B cell (primary cell): ENCODE measurements at regions not wholly inside any gene's neighbourhood (a gene's known extent, or its start where the extent isn't known, plus 50 kb on each side); places are given as distances from the start of the nearest gene placed in this dataset.

Experiments used
- CTCF ChIP-seq: fragments of 200-600 bp; IDR thresholded peaks from one replicate; pipeline ENCODE4 v1.8.0; 2022; ENCODE audit warnings: antibody characterized with exemption, mild to moderate bottlenecking
- EZH2 ChIP-seq: IDR thresholded peaks from 2 replicates; pipeline ENCODE4 v1.6.1; 2012; ENCODE audit warnings: borderline replicate concordance, low read depth, mild to moderate bottlenecking, moderate library complexity, low read length; ENCODE audit not compliant: insufficient read depth, poor library complexity, severe bottlenecking

GRCh38 chr9:28234133-28234893, 661.0 kb upstream of the C9orf72 start:
- no peak for TF ChIP-seq CTCF
- no peak for TF ChIP-seq EZH2
